OCI-LY3 (cell line): ENCODE measurements at regions not wholly inside any gene's neighbourhood (a gene's known extent, or its start where the extent isn't known, plus 50 kb on each side); places are given as distances from the start of the nearest gene placed in this dataset.

Source experiments
- H2AFZ ChIP-seq: fragments of 200-600, 300-600 bp; shearing (Covaris generic); 2 replicates; pipeline ENCODE4 v1.6.0; 2014; ENCODE audit warnings: antibody characterized with exemption, low read depth, low read length
- H3K27ac ChIP-seq: fragments of 200-600, 300-600 bp; sonication (generic); 2 replicates; pipeline ENCODE4 v1.5.1; 2014; ENCODE audit warnings: mild to moderate bottlenecking, low read length, moderate library complexity, mixed read lengths
- H3K27me3 ChIP-seq: fragments of 200-600, 300-600 bp; sonication (generic); 2 replicates; pipeline ENCODE4 v1.6.1; 2014; ENCODE audit warnings: low read depth, low read length, mixed read lengths
- H3K36me3 ChIP-seq: fragments of 200-600, 300-600 bp; sonication (generic); replicated peaks from 2 replicates; pipeline ENCODE3; 2014; ENCODE audit warnings: low read depth, low read length, mixed read lengths
- H3K4me1 ChIP-seq: fragments of 300-600, 200-600 bp; sonication (generic); 2 replicates; pipeline ENCODE4 v1.6.1; 2014; ENCODE audit warnings: low read length, mixed read lengths
- H3K4me2 ChIP-seq: fragments of 200-600, 300-600 bp; sonication (generic); 2 replicates; pipeline ENCODE4 v1.6.1; 2014; ENCODE audit warnings: low read length, mixed read lengths
- H3K4me3 ChIP-seq: fragments of 300-600, 200-600 bp; sonication (generic); 2 replicates; pipeline ENCODE4 v1.5.1; 2014; ENCODE audit warnings: antibody characterized with exemption, mild to moderate bottlenecking, low read length, moderate library complexity
- H3K79me2 ChIP-seq: fragments of 300-600, 200-600 bp; shearing (Covaris generic); 2 replicates; pipeline ENCODE4 v1.6.1; 2014; ENCODE audit warnings: mild to moderate bottlenecking, low read length, mixed read lengths
- H3K9ac ChIP-seq: fragments of 300-600, 200-600 bp; shearing (Covaris generic); 2 replicates; pipeline ENCODE4 v1.6.0; 2014; ENCODE audit warnings: mild to moderate bottlenecking, low read length, moderate library complexity
- H3K9me3 ChIP-seq: fragments of 200-600, 300-600 bp; shearing (Covaris generic); 2 replicates; pipeline ENCODE4 v1.6.1; 2014; ENCODE audit warnings: low read length, mixed read lengths; ENCODE audit not compliant: insufficient read depth
- H4K20me1 ChIP-seq: fragments of 200-600, 300-600 bp; sonication (generic); 2 replicates; pipeline ENCODE4 v1.6.1; 2016; ENCODE audit warnings: low read length, mixed read lengths; ENCODE audit not compliant: insufficient read depth
- CTCF ChIP-seq: fragments of 200-600, 300-600 bp; sonication (generic); IDR thresholded peaks from 2 replicates; pipeline ENCODE4 v1.5.1; 2014; ENCODE audit warnings: antibody characterized with exemption, low read length, low read depth
- EZH2phosphoT487 ChIP-seq: fragments of 200-600 bp; shearing (Covaris generic); IDR thresholded peaks from 2 replicates; pipeline ENCODE4 v1.6.1; 2018; ENCODE audit warnings: antibody characterized with exemption, mixed run types, low read depth

GRCh38 chr4:10808591-10808990 lies 124.0 kb upstream of the CLNK start:
- H3K36me3 ChIP-seq, result peaks cover 14% of the 10 kb centered on the region
- no peak overlapping the region for H2AFZ ChIP-seq
- no peaks in the 10 kb centered on the region for H3K27me3 ChIP-seq
- no peak overlapping the region for H3K27ac ChIP-seq
- H3K9me3 ChIP-seq, result peaks cover 13% of the 10 kb centered on the region; the same call in 1 of the 2 replicates
- H4K20me1 ChIP-seq, result no peaks in the 10 kb centered on the region
- no peak overlapping the region for H3K9ac ChIP-seq
- no peaks in the 10 kb centered on the region for H3K79me2 ChIP-seq
- TF ChIP-seq CTCF (no peak), EZH2phosphoT487 (no peak)
- H3K4me3 ChIP-seq, result no peak overlapping the region
- H3K4me1 ChIP-seq, result peaks cover 32% of the 10 kb centered on the region
- no peak overlapping the region for H3K4me2 ChIP-seq

- Histone ChIP-seq H3K4me3 (no peak overlapping the region), H3K9me3 (peaks cover 10% of the 10 kb centered on the region; the same call in 1 of the 2 replicates), H3K27me3 (no peaks in the 10 kb centered on the region), H2AFZ (peak overlapping the region; percentile 52; the same call in 1 of the 2 replicates), H3K27ac (no peak overlapping the region), H3K9ac (no peak overlapping the region), H4K20me1 (no peaks in the 10 kb centered on the region), H3K4me1 (peaks cover 36% of the 10 kb centered on the region), H3K36me3 (peaks cover 11% of the 10 kb centered on the region), H3K4me2 (peak overlapping the region; percentile 38), H3K79me2 (no peaks in the 10 kb centered on the region)
- no peak for TF ChIP-seq EZH2phosphoT487
- TF ChIP-seq CTCF, result no peak
Observed at GRCh38 chr4:10806953-10807645, 122.5 kb upstream of the CLNK start.

GRCh38 chr4:10803713-10804343 lies 119.3 kb upstream of the CLNK start:
- H3K9ac ChIP-seq, result no peak overlapping the region
- peaks cover 10% of the 10 kb centered on the region; the same call in 1 of the 2 replicates for H3K9me3 ChIP-seq
- peak overlapping the region; percentile 33 for H3K27ac ChIP-seq
- peak overlapping the region; percentile 11; the same call in 1 of the 2 replicates for H3K4me3 ChIP-seq
- TF ChIP-seq CTCF (no peak), EZH2phosphoT487 (no peak)
- H4K20me1 ChIP-seq, result no peaks in the 10 kb centered on the region
- H3K27me3 ChIP-seq, result no peaks in the 10 kb centered on the region
- H3K36me3 ChIP-seq, result peaks cover 11% of the 10 kb centered on the region
- peaks cover 39% of the 10 kb centered on the region for H3K4me1 ChIP-seq
- no peaks in the 10 kb centered on the region for H3K79me2 ChIP-seq
- H2AFZ ChIP-seq, result 0 out of 2 replicates have a peak overlapping the region, but pooled peaks have one; percentile 11
- peak overlapping the region; percentile 51 for H3K4me2 ChIP-seq

GRCh38 chr4:10787365-10787764 lies 102.8 kb upstream of the CLNK start:
- TF ChIP-seq CTCF (no peak), EZH2phosphoT487 (no peak)
- H3K4me3 ChIP-seq, result no peak overlapping the region
- no peaks in the 10 kb centered on the region for H4K20me1 ChIP-seq
- H2AFZ ChIP-seq, result no peak overlapping the region
- H3K79me2 ChIP-seq, result no peaks in the 10 kb centered on the region
- H3K36me3 ChIP-seq, result no peaks in the 10 kb centered on the region
- no peaks in the 10 kb centered on the region for H3K9me3 ChIP-seq
- H3K27ac ChIP-seq, result no peak overlapping the region
- H3K9ac ChIP-seq, result no peak overlapping the region
- H3K27me3 ChIP-seq, result no peaks in the 10 kb centered on the region
- H3K4me2 ChIP-seq, result no peak overlapping the region
- no peaks in the 10 kb centered on the region for H3K4me1 ChIP-seq
